ENCODE measurements at regions not wholly inside any gene's neighbourhood (a gene's known extent, or its start where the extent isn't known, plus 50 kb on each side); places are given as distances from the start of the nearest gene placed in this dataset.

DNA sequence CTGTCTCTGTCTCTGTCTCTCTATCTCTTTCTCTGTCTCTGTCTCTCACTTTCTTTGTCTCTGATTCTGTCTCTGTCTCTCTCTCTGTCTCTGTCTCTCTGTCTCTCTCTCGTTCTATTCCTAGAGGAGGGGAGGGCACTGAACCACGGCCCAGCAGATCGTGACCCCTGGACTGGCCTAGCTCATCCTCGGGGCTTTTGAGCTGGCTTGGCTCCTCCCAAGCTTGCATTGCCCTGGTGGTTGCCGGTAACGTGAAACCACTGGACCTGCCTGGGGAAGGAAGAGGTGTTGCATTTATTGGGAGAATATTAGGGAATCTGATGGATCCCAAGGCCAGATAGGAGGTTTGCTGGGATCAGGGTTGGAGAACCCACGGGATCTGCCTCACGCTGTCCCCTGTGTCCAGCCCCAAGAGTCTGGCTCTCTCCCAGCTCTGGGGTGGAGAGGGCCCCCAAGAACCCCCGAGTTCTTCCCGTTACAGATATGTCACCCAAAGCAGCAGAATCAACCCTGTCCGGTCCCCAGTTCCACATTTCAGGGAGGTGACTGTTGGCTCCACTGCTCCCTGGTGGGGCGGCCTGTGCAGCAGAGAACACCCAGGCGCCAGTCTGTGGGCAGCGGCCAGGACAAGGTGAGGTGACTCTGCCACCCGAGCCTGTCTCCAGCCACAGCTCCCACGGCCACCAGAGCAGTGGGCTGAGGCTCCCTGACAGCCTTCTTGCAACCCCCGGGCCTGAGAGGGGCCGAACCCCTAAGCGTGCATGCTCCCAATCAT, 228.3 kb downstream of the TTLL2 start:
- Histone ChIP-seq H3K27ac (no peak overlapping the region), H3K4me2 (no peak overlapping the region), H3K9ac (no peak overlapping the region), H3K36me3 (ENCODE audit: insufficient read depth) (no peaks in the 10 kb centered on the region), H2AFZ (ENCODE audit: low read depth) (no peak overlapping the region), H3K4me1 (ENCODE audit: low read depth, poor library complexity, severe bottlenecking) (no peaks in the 10 kb centered on the region), H3K4me3 (IDR thresholded peaks at IDR 0.05; ENCODE audit: insufficient read depth, low read depth, low read length) (no peak overlapping the region), H3K27me3 (ENCODE audit: insufficient read depth, low read depth) (no peaks in the 10 kb centered on the region), H3K79me2 (ENCODE audit: insufficient read depth, low read depth) (no peaks in the 10 kb centered on the region), H4K20me1 (ENCODE audit: insufficient read depth) (no peaks in the 10 kb centered on the region)
- TF ChIP-seq, protein P1, sequence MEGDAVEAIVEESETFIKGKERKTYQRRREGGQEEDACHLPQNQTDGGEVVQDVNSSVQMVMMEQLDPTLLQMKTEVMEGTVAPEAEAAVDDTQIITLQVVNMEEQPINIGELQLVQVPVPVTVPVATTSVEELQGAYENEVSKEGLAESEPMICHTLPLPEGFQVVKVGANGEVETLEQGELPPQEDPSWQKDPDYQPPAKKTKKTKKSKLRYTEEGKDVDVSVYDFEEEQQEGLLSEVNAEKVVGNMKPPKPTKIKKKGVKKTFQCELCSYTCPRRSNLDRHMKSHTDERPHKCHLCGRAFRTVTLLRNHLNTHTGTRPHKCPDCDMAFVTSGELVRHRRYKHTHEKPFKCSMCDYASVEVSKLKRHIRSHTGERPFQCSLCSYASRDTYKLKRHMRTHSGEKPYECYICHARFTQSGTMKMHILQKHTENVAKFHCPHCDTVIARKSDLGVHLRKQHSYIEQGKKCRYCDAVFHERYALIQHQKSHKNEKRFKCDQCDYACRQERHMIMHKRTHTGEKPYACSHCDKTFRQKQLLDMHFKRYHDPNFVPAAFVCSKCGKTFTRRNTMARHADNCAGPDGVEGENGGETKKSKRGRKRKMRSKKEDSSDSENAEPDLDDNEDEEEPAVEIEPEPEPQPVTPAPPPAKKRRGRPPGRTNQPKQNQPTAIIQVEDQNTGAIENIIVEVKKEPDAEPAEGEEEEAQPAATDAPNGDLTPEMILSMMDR (conservative IDR thresholded peaks at IDR 0.05; ENCODE audit: low read depth, low read length): no peak

- TF ChIP-seq, protein P1 (conservative IDR thresholded peaks at IDR 0.05; ENCODE audit: low read depth, low read length): no peak
- Histone ChIP-seq H3K9ac (no peak overlapping the region), H2AFZ (ENCODE audit: low read depth) (no peak overlapping the region), H3K4me1 (ENCODE audit: low read depth, poor library complexity, severe bottlenecking) (no peaks in the 10 kb centered on the region), H3K27me3 (ENCODE audit: insufficient read depth, low read depth) (no peaks in the 10 kb centered on the region), H3K4me2 (no peak overlapping the region), H4K20me1 (ENCODE audit: insufficient read depth) (no peaks in the 10 kb centered on the region), H3K4me3 (IDR thresholded peaks at IDR 0.05; ENCODE audit: insufficient read depth, low read depth, low read length) (no peak overlapping the region), H3K27ac (no peak overlapping the region), H3K79me2 (ENCODE audit: insufficient read depth, low read depth) (no peaks in the 10 kb centered on the region), H3K36me3 (ENCODE audit: insufficient read depth) (no peaks in the 10 kb centered on the region)
Observed at GRCh38 chr6:167553736-167554119, 228.8 kb downstream of the TTLL2 start.

- no peaks in the 10 kb centered on the region for H3K36me3 ChIP-seq (ENCODE audit: insufficient read depth)
- H4K20me1 ChIP-seq (ENCODE audit: insufficient read depth): no peaks in the 10 kb centered on the region
- no peaks in the 10 kb centered on the region for H3K27me3 ChIP-seq (ENCODE audit: insufficient read depth, low read depth)
- no peaks in the 10 kb centered on the region for H3K79me2 ChIP-seq (ENCODE audit: insufficient read depth, low read depth)
- H3K4me3 ChIP-seq (IDR thresholded peaks at IDR 0.05; ENCODE audit: insufficient read depth, low read depth, low read length): no peak overlapping the region
- TF ChIP-seq, protein P1 (conservative IDR thresholded peaks at IDR 0.05; ENCODE audit: low read depth, low read length): no peak
- no peak overlapping the region for H2AFZ ChIP-seq (ENCODE audit: low read depth)
- H3K4me1 ChIP-seq (ENCODE audit: low read depth, poor library complexity, severe bottlenecking): no peaks in the 10 kb centered on the region
- no peak overlapping the region for H3K27ac ChIP-seq
- H3K9ac ChIP-seq: no peak overlapping the region
- H3K4me2 ChIP-seq: no peak overlapping the region
Observed at GRCh38 chr6:167554854-167555253, 230.0 kb downstream of the TTLL2 start.

GRCh38 chr6:167555836-167556235, 230.9 kb downstream of the TTLL2 start:
- no peaks in the 10 kb centered on the region for H3K27me3 ChIP-seq (ENCODE audit: insufficient read depth, low read depth)
- H3K9ac ChIP-seq: no peak overlapping the region
- TF ChIP-seq, protein P1 (conservative IDR thresholded peaks at IDR 0.05; ENCODE audit: low read depth, low read length): no peak
- no peak overlapping the region for H3K4me3 ChIP-seq (IDR thresholded peaks at IDR 0.05; ENCODE audit: insufficient read depth, low read depth, low read length)
- H3K27ac ChIP-seq: no peak overlapping the region
- H3K4me2 ChIP-seq: no peak overlapping the region
- no peaks in the 10 kb centered on the region for H4K20me1 ChIP-seq (ENCODE audit: insufficient read depth)
- no peaks in the 10 kb centered on the region for H3K79me2 ChIP-seq (ENCODE audit: insufficient read depth, low read depth)
- no peaks in the 10 kb centered on the region for H3K36me3 ChIP-seq (ENCODE audit: insufficient read depth)
- H3K4me1 ChIP-seq (ENCODE audit: low read depth, poor library complexity, severe bottlenecking): no peaks in the 10 kb centered on the region
- no peak overlapping the region for H2AFZ ChIP-seq (ENCODE audit: low read depth)

Measured in KMS-11 (cell line).